ENCODE measurements at regions not wholly inside any gene's neighbourhood (a gene's known extent, or its start where the extent isn't known, plus 50 kb on each side); places are given as distances from the start of the nearest gene placed in this dataset.

DNA sequence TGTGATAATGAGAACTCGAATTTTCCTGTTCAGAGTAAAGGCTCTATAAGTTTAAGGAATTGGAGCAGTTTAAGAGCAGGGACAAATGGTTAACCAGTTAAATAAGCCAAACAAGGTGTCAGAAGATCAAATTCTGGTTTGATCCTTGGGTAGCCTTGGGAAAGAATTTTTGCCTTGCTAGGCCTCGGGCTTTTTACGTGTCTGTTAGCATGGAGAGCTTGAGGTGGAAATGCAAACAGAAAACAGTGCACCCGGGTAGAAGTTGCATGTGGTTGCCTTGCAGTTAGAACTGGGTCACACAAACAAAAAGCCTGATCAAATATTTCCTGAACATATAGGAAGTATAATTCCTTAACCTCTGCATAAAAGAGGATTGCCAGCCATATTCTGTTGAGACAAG, 58.3 kb downstream of the RIN2 start:
- no peak overlapping the region for H3K4me3 Mint-ChIP-seq
- 92% methylated on average over 2 of the region's 4 CpGs for WGBS (ENCODE audit: insufficient coverage)
- Histone ChIP-seq H3K9ac (ENCODE audit: insufficient read depth, low read length, poor library complexity, severe bottlenecking) (no peak overlapping the region), H3K9me3 (replicated peaks in 1 of 2; ENCODE audit: control insufficient read depth in 1 of 2, insufficient read depth in 1 of 2, low read length in 2 of 2) (peaks cover 0 to 3% of the 10 kb centered on the region in 2 donors), H3K36me3 (replicated peaks in 1 of 2; ENCODE audit: control insufficient read depth in 1 of 2, insufficient read depth in 2 of 2, low read length in 2 of 2) (peaks cover 0 to 7% of the 10 kb centered on the region in 2 donors), H3K4me1 (ENCODE audit: control insufficient read depth in 1 of 2, insufficient read depth in 2 of 2, low read length in 2 of 2) (peaks cover 11 to 17% of the 10 kb centered on the region in 2 donors), H3K4me3 (replicated peaks in 1 of 3; ENCODE audit: low read depth in 2 of 3, low read length in 3 of 3) (no peak overlapping the region), H3K27ac (ENCODE audit: low read depth in 1 of 2, low read length in 2 of 2) (no peak overlapping the region), H2AFZ (ENCODE audit: insufficient read depth, low read depth, low read length, poor library complexity, severe bottlenecking) (no peak overlapping the region), H3K27me3 (ENCODE audit: control insufficient read depth in 2 of 2, insufficient read depth in 2 of 2, low read length in 2 of 2) (no peaks in the 10 kb centered on the region), H3K79me2 (ENCODE audit: insufficient read depth, low read length) (no peaks in the 10 kb centered on the region), H4K20me1 (ENCODE audit: insufficient read depth, low read length) (peaks cover 4% of the 10 kb centered on the region), H3K4me2 (replicated peaks; ENCODE audit: extremely low read depth, low read length, poor library complexity, severe bottlenecking) (no peak overlapping the region)
- TF ChIP-seq, protein P1, sequence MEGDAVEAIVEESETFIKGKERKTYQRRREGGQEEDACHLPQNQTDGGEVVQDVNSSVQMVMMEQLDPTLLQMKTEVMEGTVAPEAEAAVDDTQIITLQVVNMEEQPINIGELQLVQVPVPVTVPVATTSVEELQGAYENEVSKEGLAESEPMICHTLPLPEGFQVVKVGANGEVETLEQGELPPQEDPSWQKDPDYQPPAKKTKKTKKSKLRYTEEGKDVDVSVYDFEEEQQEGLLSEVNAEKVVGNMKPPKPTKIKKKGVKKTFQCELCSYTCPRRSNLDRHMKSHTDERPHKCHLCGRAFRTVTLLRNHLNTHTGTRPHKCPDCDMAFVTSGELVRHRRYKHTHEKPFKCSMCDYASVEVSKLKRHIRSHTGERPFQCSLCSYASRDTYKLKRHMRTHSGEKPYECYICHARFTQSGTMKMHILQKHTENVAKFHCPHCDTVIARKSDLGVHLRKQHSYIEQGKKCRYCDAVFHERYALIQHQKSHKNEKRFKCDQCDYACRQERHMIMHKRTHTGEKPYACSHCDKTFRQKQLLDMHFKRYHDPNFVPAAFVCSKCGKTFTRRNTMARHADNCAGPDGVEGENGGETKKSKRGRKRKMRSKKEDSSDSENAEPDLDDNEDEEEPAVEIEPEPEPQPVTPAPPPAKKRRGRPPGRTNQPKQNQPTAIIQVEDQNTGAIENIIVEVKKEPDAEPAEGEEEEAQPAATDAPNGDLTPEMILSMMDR (IDR thresholded peaks at IDR 0.05) = no peak
- H3K36me3 Mint-ChIP-seq = peaks cover 19 to 30% of the 10 kb centered on the region in 2 donors
- DNase-seq = no peak
- intact Hi-C loops (cut with micrococcal nuclease) = no loop called here
- H3K9me3 Mint-ChIP-seq = peaks cover 0 to 8% (median 3%) of the 10 kb centered on the region in 7 donors
- H3K27me3 Mint-ChIP-seq (ENCODE audit: low read depth in 3 of 3) = no peaks in the 10 kb centered on the region
- no peak overlapping the region for H3K27ac Mint-ChIP-seq
- H3K4me1 Mint-ChIP-seq = peaks cover 24% of the 10 kb centered on the region

- H3K4me2 ChIP-seq (replicated peaks; ENCODE audit: extremely low read depth, low read length, poor library complexity, severe bottlenecking) = no peak overlapping the region
- H3K27me3 ChIP-seq (ENCODE audit: control insufficient read depth in 2 of 2, insufficient read depth in 2 of 2, low read length in 2 of 2) = no peaks in the 10 kb centered on the region
- H3K4me3 ChIP-seq (replicated peaks in 1 of 3; ENCODE audit: low read depth in 2 of 3, low read length in 3 of 3) = no peak overlapping the region
- no peaks in the 10 kb centered on the region for H3K79me2 ChIP-seq (ENCODE audit: insufficient read depth, low read length)
- H2AFZ ChIP-seq (ENCODE audit: insufficient read depth, low read depth, low read length, poor library complexity, severe bottlenecking) = no peak overlapping the region
- intact Hi-C loops (cut with micrococcal nuclease) = no loop called here
- H3K9me3 ChIP-seq (replicated peaks in 1 of 2; ENCODE audit: control insufficient read depth in 1 of 2, insufficient read depth in 1 of 2, low read length in 2 of 2) = peaks cover 0 to 3% of the 10 kb centered on the region in 2 donors
- H3K36me3 Mint-ChIP-seq = peaks cover 19 to 35% of the 10 kb centered on the region in 2 donors
- H3K36me3 ChIP-seq (replicated peaks in 1 of 2; ENCODE audit: control insufficient read depth in 1 of 2, insufficient read depth in 2 of 2, low read length in 2 of 2) = peaks cover 0 to 7% of the 10 kb centered on the region in 2 donors
- DNase-seq = no peak
- peaks cover 27% of the 10 kb centered on the region for H3K4me1 Mint-ChIP-seq
- no peak overlapping the region for H3K27ac Mint-ChIP-seq
- no peak overlapping the region for H3K27ac ChIP-seq (ENCODE audit: low read depth in 1 of 2, low read length in 2 of 2)
- H4K20me1 ChIP-seq (ENCODE audit: insufficient read depth, low read length) = peaks cover 4% of the 10 kb centered on the region
- H3K4me3 Mint-ChIP-seq = no peak overlapping the region
- H3K9ac ChIP-seq (ENCODE audit: insufficient read depth, low read length, poor library complexity, severe bottlenecking) = no peak overlapping the region
- peaks cover 11 to 17% of the 10 kb centered on the region in 2 donors for H3K4me1 ChIP-seq (ENCODE audit: control insufficient read depth in 1 of 2, insufficient read depth in 2 of 2, low read length in 2 of 2)
- TF ChIP-seq, protein P1 (IDR thresholded peaks at IDR 0.05) = no peak
- WGBS (ENCODE audit: insufficient coverage) = 100% methylated on average over 2 of the region's 5 CpGs
- H3K27me3 Mint-ChIP-seq (ENCODE audit: low read depth in 3 of 3) = no peaks in the 10 kb centered on the region
- peaks cover 0 to 8% (median 3%) of the 10 kb centered on the region in 7 donors for H3K9me3 Mint-ChIP-seq
Measured at GRCh38 chr20:19817017-19817416, 59.0 kb downstream of the RIN2 start.
